ENCODE measurements at regions not wholly inside any gene's neighbourhood (a gene's known extent, or its start where the extent isn't known, plus 50 kb on each side); places are given as distances from the start of the nearest gene placed in this dataset.

- no peak for TF ChIP-seq CTCF (IDR thresholded peaks at IDR 0.05)
- TF ChIP-seq POLR2A (IDR thresholded peaks at IDR 0.05), result no peak
Measured at GRCh38 chr11:39630365-39630764, 1829.1 kb downstream of the LRRC4C start.

Data from thyroid gland (tissue), 4 donors.